ENCODE measurements at regions not wholly inside any gene's neighbourhood (a gene's known extent, or its start where the extent isn't known, plus 50 kb on each side); places are given as distances from the start of the nearest gene placed in this dataset.

GRCh38 chr2:20928617-20929016 lies 105.7 kb upstream of the LDAH start:
- TF ChIP-seq CTCF (IDR thresholded peaks at IDR 0.05) (no peak), POLR2A (IDR thresholded peaks at IDR 0.05) (no peak)
